HEK293 (cell line): ENCODE measurements at regions not wholly inside any gene's neighbourhood (a gene's known extent, or its start where the extent isn't known, plus 50 kb on each side); places are given as distances from the start of the nearest gene placed in this dataset.

Experiments
- CTCF ChIA-PET: fragments of 350-600 bp; formaldehyde crosslinking; extraction: SDS; loops from one replicate; lab custom pipeline; 2021; ENCODE audit warnings: antibody characterized with exemption; lab: Yijun Ruan, JAX
- POLR2A ChIA-PET: fragments of 300-600 bp; formaldehyde crosslinking; extraction: SDS; loops from one replicate; lab custom pipeline; 2020; ENCODE audit warnings: antibody characterized with exemption, inconsistent platforms; lab: Yijun Ruan, JAX
- H3K27ac ChIP-seq: fragments of 200-500 bp; sonication (Bioruptor generic); 2 replicates; pipeline ENCODE4 v1.5.1; 2014; ENCODE audit warnings: low read depth, low read length, control low read depth, inconsistent platforms; ENCODE audit errors: extremely low read depth
- H3K36me3 ChIP-seq, 2 experiments: fragments of 200-500 bp in 1 of 2; sonication (Bioruptor generic) in 1 of 2; 1 replicate in 1 of 2; 2 replicates in 1 of 2; pipeline ENCODE4 v1.5.1; 2014 to 2017; ENCODE audit warnings: inconsistent platforms in 2 of 2, low read length in 2 of 2; ENCODE audit not compliant: control insufficient read depth in 2 of 2, insufficient read depth in 1 of 2
- H3K4me1 ChIP-seq: fragments of 200-500 bp; sonication (Bioruptor generic); 2 replicates; pipeline ENCODE4 v1.5.1; 2014; ENCODE audit warnings: mild to moderate bottlenecking, low read length, inconsistent platforms; ENCODE audit not compliant: control insufficient read depth, insufficient read depth
- H3K4me3 ChIP-seq: 2 replicates; pipeline ENCODE4 v1.5.1; 2011; ENCODE audit warnings: low read depth, mild to moderate bottlenecking, control low read depth, low read length, moderate library complexity
- H3K9me3 ChIP-seq: fragments of 200-500 bp; sonication (Bioruptor generic); 2 replicates; pipeline ENCODE4 v1.5.1; 2014; ENCODE audit warnings: low read depth, low read length, inconsistent platforms; ENCODE audit not compliant: control insufficient read depth, insufficient read depth
- OVOL3 ChIP-seq: fragments of 450-650 bp; formaldehyde crosslinking; IDR thresholded peaks from 2 replicates; pipeline ENCODE4 v1.5.1; 2016; ENCODE audit warnings: missing biosample characterization, missing genetic modification characterization
- SALL2 ChIP-seq: fragments of 450-650 bp; formaldehyde crosslinking; IDR thresholded peaks from 2 replicates; pipeline ENCODE4 v1.5.0; 2017; ENCODE audit warnings: missing biosample characterization, mild to moderate bottlenecking, missing genetic modification characterization, borderline replicate concordance
- WT1 ChIP-seq: fragments of 450-650 bp; formaldehyde crosslinking; IDR thresholded peaks from 2 replicates; pipeline ENCODE4 v1.5.1; 2016; ENCODE audit warnings: missing biosample characterization, missing genetic modification characterization
- ZFHX2 ChIP-seq: fragments of 450-650 bp; formaldehyde crosslinking; conservative IDR thresholded peaks from 2 replicates; pipeline ENCODE4 v1.5.1; 2016; ENCODE audit warnings: missing biosample characterization, missing genetic modification characterization
- ZFP41 ChIP-seq: fragments of 450-650 bp; formaldehyde crosslinking; IDR thresholded peaks from 2 replicates; pipeline ENCODE4 v1.5.1; 2016; ENCODE audit warnings: missing biosample characterization, missing genetic modification characterization, borderline replicate concordance
- ZNF169 ChIP-seq: fragments of 450-650 bp; formaldehyde crosslinking; IDR thresholded peaks from 2 replicates; pipeline ENCODE4 v1.5.1; 2016; ENCODE audit warnings: missing biosample characterization, missing genetic modification characterization
- ZNF311 ChIP-seq: fragments of 450-650 bp; formaldehyde crosslinking; IDR thresholded peaks from 2 replicates; pipeline ENCODE4 v1.5.1; 2017; ENCODE audit warnings: missing biosample characterization, missing genetic modification characterization, borderline replicate concordance
- ZNF416 ChIP-seq: fragments of 450-650 bp; formaldehyde crosslinking; IDR thresholded peaks from 2 replicates; pipeline ENCODE4 v1.5.1; 2016; ENCODE audit warnings: missing biosample characterization, missing genetic modification characterization
- ZNF521 ChIP-seq: fragments of 450-650 bp; formaldehyde crosslinking; IDR thresholded peaks from 2 replicates; pipeline ENCODE4 v1.5.1; 2017; ENCODE audit warnings: missing biosample characterization, mild to moderate bottlenecking, missing genetic modification characterization
- ZNF558 ChIP-seq: fragments of 450-650 bp; formaldehyde crosslinking; IDR thresholded peaks from 2 replicates; pipeline ENCODE4 v1.5.1; 2016; ENCODE audit warnings: missing biosample characterization, missing genetic modification characterization
- ZNF623 ChIP-seq: fragments of 450-650 bp; formaldehyde crosslinking; IDR thresholded peaks from 2 replicates; pipeline ENCODE4 v1.5.1; 2016; ENCODE audit warnings: missing biosample characterization, missing genetic modification characterization
- ZNF624 ChIP-seq: fragments of 450-650 bp; formaldehyde crosslinking; IDR thresholded peaks from 2 replicates; pipeline ENCODE4 v1.5.1; 2017; ENCODE audit warnings: missing biosample characterization, missing genetic modification characterization
- ZNF658 ChIP-seq: fragments of 450-650 bp; formaldehyde crosslinking; IDR thresholded peaks from 2 replicates; pipeline ENCODE4; 2016; ENCODE audit warnings: missing biosample characterization, missing genetic modification characterization
- ZSCAN16 ChIP-seq: fragments of 450-650 bp; formaldehyde crosslinking; IDR thresholded peaks from 2 replicates; pipeline ENCODE4 v1.5.1; 2016; ENCODE audit warnings: missing biosample characterization, missing genetic modification characterization
- TF ChIP-seq, protein P1 (sequence below): fragments of 450-650 bp; formaldehyde crosslinking; IDR thresholded peaks from 2 replicates; pipeline ENCODE4 v1.5.1; 2016; ENCODE audit warnings: missing biosample characterization, missing genetic modification characterization
- TF ChIP-seq, protein P2 (sequence below): fragments of 450-650 bp; formaldehyde crosslinking; IDR thresholded peaks from 2 replicates; pipeline ENCODE4 v1.5.1; 2016; ENCODE audit warnings: missing biosample characterization, missing genetic modification characterization
- TF ChIP-seq, protein P3 (sequence below): fragments of 450-650 bp; formaldehyde crosslinking; IDR thresholded peaks from 2 replicates; pipeline ENCODE4 v1.5.1; 2016; ENCODE audit warnings: missing biosample characterization, missing genetic modification characterization
- TF ChIP-seq, protein P4 (sequence below): fragments of 450-650 bp; formaldehyde crosslinking; IDR thresholded peaks from 2 replicates; pipeline ENCODE4 v1.5.1; 2017; ENCODE audit warnings: missing biosample characterization, missing genetic modification characterization
- TF ChIP-seq, protein P5 (sequence below): fragments of 450-650 bp; formaldehyde crosslinking; IDR thresholded peaks from 2 replicates; pipeline ENCODE4 v1.5.0; 2017; ENCODE audit warnings: missing biosample characterization, missing genetic modification characterization, borderline replicate concordance
- TF ChIP-seq, protein P6 (sequence below): sonication (generic); formaldehyde crosslinking; IDR thresholded peaks from 2 replicates; pipeline ENCODE4 v1.8.1; 2022; ENCODE audit warnings: mild to moderate bottlenecking, moderate library complexity, missing genetic modification reagents

DNA sequence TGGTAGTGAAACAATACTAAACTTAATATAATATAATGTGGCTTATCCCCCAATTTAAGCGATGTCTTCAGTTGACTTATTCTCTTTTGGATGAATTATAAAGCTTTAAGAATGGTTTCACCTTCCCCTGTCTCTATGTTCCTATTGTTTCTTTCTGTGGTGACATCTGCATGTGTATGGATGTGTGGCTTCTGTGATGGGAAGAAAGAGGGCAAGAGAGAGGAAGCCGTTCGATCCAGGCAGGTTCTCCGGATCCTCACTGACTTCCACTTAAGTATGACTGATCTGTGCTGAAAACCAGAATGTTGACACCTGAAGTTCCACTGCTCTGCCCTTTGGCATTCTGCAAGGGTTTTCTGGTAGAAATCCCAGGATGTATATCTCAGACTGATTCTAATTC is 1150.8 kb downstream of the STPG2 start (continued):
- TF ChIP-seq, protein P1, sequence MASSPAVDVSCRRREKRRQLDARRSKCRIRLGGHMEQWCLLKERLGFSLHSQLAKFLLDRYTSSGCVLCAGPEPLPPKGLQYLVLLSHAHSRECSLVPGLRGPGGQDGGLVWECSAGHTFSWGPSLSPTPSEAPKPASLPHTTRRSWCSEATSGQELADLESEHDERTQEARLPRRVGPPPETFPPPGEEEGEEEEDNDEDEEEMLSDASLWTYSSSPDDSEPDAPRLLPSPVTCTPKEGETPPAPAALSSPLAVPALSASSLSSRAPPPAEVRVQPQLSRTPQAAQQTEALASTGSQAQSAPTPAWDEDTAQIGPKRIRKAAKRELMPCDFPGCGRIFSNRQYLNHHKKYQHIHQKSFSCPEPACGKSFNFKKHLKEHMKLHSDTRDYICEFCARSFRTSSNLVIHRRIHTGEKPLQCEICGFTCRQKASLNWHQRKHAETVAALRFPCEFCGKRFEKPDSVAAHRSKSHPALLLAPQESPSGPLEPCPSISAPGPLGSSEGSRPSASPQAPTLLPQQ (tag by site-specific recombination), result no peak
- TF ChIP-seq, protein P2, sequence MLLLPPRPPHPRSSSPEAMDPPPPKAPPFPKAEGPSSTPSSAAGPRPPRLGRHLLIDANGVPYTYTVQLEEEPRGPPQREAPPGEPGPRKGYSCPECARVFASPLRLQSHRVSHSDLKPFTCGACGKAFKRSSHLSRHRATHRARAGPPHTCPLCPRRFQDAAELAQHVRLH (tag by site-specific recombination), result no peak

DNA sequence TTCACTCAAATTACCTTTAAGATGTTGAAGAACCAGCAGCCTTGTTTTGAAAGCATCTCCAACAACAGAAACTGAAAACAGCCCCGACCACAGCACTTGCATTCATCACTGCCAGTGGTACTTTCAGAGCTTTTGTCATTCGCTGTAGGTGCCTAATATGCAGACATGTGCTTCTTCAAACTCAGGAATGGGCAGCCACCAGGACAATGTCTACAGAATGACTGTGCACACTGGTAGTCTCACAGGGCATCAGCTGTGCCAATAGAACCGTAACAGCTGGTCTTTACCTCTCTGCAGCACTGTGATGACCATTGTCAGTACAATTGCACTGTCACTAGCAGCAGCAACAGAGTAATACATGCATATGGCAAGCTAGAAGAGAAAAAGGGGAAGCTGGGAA is 1149.7 kb downstream of the STPG2 start:
- ChIA-PET POLR2A (no interaction called here), CTCF (no interaction called here)
- Histone ChIP-seq H3K36me3 (no peaks in the 10 kb centered on the region), H3K27ac (no peak overlapping the region), H3K4me1 (no peaks in the 10 kb centered on the region), H3K4me3 (no peak overlapping the region), H3K9me3 (no peaks in the 10 kb centered on the region)
- TF ChIP-seq ZNF169 (tag by site-specific recombination) (no peak), ZFHX2 (tag by site-specific recombination) (no peak), ZNF558 (tag by site-specific recombination) (no peak), ZFP41 (tag by site-specific recombination) (no peak), ZSCAN16 (no peak)
- TF ChIP-seq, protein P3, sequence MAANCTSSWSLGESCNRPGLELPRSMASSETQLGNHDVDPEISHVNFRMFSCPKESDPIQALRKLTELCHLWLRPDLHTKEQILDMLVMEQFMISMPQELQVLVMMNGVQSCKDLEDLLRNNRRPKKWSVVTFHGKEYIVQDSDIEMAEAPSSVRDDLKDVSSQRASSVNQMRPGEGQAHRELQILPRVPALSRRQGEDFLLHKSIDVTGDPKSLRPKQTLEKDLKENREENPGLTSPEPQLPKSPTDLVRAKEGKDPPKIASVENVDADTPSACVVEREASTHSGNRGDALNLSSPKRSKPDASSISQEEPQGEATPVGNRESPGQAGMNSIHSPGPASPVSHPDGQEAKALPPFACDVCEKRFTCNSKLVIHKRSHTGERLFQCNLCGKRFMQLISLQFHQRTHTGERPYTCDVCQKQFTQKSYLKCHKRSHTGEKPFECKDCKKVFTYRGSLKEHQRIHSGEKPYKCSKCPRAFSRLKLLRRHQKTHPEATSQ (tag by site-specific recombination), result no peak
- TF ChIP-seq, protein P4, sequence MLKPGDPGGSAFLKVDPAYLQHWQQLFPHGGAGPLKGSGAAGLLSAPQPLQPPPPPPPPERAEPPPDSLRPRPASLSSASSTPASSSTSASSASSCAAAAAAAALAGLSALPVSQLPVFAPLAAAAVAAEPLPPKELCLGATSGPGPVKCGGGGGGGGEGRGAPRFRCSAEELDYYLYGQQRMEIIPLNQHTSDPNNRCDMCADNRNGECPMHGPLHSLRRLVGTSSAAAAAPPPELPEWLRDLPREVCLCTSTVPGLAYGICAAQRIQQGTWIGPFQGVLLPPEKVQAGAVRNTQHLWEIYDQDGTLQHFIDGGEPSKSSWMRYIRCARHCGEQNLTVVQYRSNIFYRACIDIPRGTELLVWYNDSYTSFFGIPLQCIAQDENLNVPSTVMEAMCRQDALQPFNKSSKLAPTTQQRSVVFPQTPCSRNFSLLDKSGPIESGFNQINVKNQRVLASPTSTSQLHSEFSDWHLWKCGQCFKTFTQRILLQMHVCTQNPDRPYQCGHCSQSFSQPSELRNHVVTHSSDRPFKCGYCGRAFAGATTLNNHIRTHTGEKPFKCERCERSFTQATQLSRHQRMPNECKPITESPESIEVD (tag by site-specific recombination), result no peak
- TF ChIP-seq, protein P5, sequence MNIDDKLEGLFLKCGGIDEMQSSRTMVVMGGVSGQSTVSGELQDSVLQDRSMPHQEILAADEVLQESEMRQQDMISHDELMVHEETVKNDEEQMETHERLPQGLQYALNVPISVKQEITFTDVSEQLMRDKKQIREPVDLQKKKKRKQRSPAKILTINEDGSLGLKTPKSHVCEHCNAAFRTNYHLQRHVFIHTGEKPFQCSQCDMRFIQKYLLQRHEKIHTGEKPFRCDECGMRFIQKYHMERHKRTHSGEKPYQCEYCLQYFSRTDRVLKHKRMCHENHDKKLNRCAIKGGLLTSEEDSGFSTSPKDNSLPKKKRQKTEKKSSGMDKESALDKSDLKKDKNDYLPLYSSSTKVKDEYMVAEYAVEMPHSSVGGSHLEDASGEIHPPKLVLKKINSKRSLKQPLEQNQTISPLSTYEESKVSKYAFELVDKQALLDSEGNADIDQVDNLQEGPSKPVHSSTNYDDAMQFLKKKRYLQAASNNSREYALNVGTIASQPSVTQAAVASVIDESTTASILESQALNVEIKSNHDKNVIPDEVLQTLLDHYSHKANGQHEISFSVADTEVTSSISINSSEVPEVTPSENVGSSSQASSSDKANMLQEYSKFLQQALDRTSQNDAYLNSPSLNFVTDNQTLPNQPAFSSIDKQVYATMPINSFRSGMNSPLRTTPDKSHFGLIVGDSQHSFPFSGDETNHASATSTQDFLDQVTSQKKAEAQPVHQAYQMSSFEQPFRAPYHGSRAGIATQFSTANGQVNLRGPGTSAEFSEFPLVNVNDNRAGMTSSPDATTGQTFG (tag by site-specific recombination), result no peak
- TF ChIP-seq, protein P6, sequence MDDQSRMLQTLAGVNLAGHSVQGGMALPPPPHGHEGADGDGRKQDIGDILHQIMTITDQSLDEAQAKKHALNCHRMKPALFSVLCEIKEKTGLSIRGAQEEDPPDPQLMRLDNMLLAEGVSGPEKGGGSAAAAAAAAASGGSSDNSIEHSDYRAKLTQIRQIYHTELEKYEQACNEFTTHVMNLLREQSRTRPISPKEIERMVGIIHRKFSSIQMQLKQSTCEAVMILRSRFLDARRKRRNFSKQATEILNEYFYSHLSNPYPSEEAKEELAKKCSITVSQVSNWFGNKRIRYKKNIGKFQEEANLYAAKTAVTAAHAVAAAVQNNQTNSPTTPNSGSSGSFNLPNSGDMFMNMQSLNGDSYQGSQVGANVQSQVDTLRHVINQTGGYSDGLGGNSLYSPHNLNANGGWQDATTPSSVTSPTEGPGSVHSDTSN, result no peak

DNA sequence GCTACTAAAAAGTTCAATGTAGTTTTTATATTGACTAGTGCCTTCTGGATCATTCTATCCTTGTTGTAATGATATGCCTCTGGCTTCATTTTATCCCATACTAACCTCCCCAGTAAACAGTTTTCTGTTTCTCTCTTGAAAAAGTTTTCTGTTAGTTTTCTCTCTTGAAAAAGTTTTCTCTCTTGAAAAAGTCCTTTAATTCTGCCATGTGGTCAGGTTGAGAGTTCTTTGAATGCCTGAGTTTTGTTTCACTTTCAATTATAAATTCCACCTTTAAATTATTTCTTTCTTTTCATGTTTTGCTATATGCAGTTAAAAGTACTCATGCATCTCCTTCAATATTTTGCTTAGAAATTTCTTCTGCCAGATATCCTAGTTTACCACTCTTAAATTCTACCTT is 1139.6 kb downstream of the STPG2 start:
- Histone ChIP-seq H3K27ac (no peak overlapping the region), H3K9me3 (no peaks in the 10 kb centered on the region), H3K4me1 (no peaks in the 10 kb centered on the region), H3K36me3 (no peaks in the 10 kb centered on the region), H3K4me3 (no peak overlapping the region)
- ChIA-PET CTCF (no interaction called here), POLR2A (no interaction called here)
- TF ChIP-seq ZNF658 (tag by site-specific recombination) (no peak), SALL2 (no peak), ZNF416 (no peak), ZNF311 (tag by site-specific recombination) (no peak), ZNF624 (tag by site-specific recombination) (no peak), OVOL3 (no peak), WT1 (no peak), ZNF623 (tag by site-specific recombination) (no peak), ZNF521 (tag by site-specific recombination) (no peak), ZFHX2 (tag by site-specific recombination) (no peak)
- TF ChIP-seq, protein P3 (tag by site-specific recombination), result no peak
